ENCODE measurements at regions not wholly inside any gene's neighbourhood (a gene's known extent, or its start where the extent isn't known, plus 50 kb on each side); places are given as distances from the start of the nearest gene placed in this dataset.

- TF ChIP-seq, protein P1, sequence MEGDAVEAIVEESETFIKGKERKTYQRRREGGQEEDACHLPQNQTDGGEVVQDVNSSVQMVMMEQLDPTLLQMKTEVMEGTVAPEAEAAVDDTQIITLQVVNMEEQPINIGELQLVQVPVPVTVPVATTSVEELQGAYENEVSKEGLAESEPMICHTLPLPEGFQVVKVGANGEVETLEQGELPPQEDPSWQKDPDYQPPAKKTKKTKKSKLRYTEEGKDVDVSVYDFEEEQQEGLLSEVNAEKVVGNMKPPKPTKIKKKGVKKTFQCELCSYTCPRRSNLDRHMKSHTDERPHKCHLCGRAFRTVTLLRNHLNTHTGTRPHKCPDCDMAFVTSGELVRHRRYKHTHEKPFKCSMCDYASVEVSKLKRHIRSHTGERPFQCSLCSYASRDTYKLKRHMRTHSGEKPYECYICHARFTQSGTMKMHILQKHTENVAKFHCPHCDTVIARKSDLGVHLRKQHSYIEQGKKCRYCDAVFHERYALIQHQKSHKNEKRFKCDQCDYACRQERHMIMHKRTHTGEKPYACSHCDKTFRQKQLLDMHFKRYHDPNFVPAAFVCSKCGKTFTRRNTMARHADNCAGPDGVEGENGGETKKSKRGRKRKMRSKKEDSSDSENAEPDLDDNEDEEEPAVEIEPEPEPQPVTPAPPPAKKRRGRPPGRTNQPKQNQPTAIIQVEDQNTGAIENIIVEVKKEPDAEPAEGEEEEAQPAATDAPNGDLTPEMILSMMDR (IDR thresholded peaks at IDR 0.05; ENCODE audit: poor library complexity, severe bottlenecking), result no peak
- TF ChIP-seq POLR2AphosphoS5 (IDR thresholded peaks at IDR 0.05) (no peak), SMC3 (conservative IDR thresholded peaks at IDR 0.05; ENCODE audit: poor library complexity) (no peak), EZH2 (IDR thresholded peaks at IDR 0.05; ENCODE audit: borderline replicate concordance, insufficient read depth, low read length, poor library complexity, severe bottlenecking) (no peak), EP300 (conservative IDR thresholded peaks at IDR 0.05; ENCODE audit: poor library complexity, severe bottlenecking) (no peak)
- TF ChIP-seq, protein P2, sequence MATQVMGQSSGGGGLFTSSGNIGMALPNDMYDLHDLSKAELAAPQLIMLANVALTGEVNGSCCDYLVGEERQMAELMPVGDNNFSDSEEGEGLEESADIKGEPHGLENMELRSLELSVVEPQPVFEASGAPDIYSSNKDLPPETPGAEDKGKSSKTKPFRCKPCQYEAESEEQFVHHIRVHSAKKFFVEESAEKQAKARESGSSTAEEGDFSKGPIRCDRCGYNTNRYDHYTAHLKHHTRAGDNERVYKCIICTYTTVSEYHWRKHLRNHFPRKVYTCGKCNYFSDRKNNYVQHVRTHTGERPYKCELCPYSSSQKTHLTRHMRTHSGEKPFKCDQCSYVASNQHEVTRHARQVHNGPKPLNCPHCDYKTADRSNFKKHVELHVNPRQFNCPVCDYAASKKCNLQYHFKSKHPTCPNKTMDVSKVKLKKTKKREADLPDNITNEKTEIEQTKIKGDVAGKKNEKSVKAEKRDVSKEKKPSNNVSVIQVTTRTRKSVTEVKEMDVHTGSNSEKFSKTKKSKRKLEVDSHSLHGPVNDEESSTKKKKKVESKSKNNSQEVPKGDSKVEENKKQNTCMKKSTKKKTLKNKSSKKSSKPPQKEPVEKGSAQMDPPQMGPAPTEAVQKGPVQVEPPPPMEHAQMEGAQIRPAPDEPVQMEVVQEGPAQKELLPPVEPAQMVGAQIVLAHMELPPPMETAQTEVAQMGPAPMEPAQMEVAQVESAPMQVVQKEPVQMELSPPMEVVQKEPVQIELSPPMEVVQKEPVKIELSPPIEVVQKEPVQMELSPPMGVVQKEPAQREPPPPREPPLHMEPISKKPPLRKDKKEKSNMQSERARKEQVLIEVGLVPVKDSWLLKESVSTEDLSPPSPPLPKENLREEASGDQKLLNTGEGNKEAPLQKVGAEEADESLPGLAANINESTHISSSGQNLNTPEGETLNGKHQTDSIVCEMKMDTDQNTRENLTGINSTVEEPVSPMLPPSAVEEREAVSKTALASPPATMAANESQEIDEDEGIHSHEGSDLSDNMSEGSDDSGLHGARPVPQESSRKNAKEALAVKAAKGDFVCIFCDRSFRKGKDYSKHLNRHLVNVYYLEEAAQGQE (IDR thresholded peaks at IDR 0.05; ENCODE audit: borderline replicate concordance), result no peak
These were observed 108.3 kb downstream of the CTTN start for GRCh38 chr11:70506658-70506970.
